HG03159 (cell line): ENCODE measurements at regions not wholly inside any gene's neighbourhood (a gene's known extent, or its start where the extent isn't known, plus 50 kb on each side); places are given as distances from the start of the nearest gene placed in this dataset.
A peak's percentile ranks its signal among the peaks of the same experiment; 100 is the strongest.

Source experiments
- ATAC-seq: cut with Tn5 transposase; IDR thresholded peaks from one replicate; pipeline ENCODE4 v1.9.1; 2021; ENCODE audit warnings: mild to moderate bottlenecking, moderate library complexity; ENCODE audit not compliant: unreplicated experiment

DNA sequence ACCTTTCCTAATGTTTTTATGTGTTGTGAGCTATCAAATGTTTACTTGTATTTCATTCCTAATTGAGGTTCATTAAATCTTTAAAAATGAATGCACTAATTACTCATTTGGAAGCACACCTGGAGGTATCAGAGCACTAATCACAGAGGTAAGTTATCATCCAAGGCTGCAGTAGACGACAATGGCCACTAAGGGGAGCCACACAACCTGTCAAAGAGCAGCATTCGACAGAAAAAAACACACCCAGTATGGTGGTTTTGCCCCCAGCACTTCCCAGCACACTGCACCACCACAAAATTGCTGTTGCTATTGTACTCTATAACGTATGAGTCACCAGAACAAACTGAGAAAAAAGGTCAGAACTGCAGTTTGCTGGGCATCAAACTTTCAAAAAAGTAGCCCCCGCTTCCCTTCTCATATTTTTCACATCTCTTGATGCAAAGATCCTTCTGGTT, 205.9 kb upstream of the IGF1R start:
- peak; percentile 78 for ATAC-seq

DNA sequence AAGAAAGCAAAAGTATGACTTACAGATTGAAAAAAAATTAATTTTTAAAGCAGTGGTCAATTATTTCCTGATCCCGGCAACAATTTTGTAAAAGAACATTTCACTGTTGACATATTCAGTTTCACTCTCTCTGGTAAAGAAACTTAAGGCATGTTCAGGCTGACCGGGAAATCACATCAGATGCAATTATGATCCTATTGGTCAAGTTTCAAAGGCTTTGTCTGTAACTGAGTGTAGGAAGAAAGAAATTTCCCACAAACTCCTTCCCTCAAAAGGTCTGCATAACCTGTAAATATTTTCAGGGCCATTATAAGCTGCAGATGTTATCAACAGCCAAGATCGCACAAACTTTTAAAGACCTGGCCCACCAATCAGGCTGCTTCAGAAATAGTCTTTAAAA, 205.4 kb upstream of the IGF1R start:
- no peak for ATAC-seq

DNA sequence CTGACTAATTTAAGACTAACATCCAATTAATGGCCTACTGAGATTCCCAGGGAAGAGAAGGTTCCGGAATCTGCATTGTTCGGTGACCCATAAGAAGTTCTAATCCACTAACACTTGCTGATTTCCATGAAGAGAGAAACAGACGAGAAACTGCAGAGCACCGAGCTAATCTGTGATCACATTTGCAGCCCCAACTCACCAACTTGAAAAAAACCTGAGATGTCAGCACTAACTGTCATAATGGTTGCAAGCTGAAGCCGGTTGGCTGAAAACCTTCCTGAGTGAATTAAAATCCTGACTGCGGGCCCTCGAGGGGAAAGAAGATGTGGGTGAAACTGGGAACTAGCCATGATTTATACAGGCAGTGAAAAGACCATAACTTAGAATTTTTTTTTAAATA, 204.8 kb upstream of the IGF1R start:
- no peak for ATAC-seq

DNA sequence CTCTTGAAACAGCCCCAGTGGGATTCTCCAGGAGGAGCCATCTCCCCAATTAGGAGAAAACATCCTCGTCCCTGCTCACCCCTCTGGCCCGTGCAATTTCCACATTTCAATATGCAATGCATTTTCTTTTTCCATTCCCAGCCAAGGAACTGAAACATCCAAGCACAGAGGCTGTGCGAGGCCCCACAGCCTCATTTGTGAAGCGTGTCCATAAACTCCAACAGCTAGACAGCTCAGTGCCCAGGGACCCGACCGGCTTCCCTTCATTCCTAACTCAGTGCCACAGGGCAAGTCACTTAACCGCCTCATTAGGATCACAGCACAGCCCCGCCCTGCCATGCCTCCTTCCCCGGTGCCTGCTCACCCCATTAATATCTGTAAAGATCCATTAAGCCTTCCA, 204.2 kb upstream of the IGF1R start:
- no peak for ATAC-seq

DNA sequence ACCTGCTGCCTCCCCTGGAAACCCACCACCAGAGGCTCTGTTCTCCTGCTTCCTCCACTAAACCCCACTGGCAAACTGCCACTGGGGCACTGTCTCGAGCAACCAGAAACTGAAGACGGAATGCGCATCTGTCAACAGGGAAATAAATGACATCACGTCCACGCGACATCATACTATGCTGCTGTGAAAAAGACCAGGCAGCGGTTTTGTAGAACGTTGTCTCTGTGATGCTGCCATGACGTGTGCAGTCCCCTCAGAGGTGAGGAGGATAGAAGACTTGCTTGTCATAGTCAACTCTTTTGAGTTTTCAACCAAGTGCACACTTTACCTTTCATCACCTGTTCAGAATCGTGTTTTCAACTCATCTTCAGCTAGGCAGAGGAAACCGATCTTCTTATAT, 203.0 kb upstream of the IGF1R start:
- no peak for ATAC-seq

DNA sequence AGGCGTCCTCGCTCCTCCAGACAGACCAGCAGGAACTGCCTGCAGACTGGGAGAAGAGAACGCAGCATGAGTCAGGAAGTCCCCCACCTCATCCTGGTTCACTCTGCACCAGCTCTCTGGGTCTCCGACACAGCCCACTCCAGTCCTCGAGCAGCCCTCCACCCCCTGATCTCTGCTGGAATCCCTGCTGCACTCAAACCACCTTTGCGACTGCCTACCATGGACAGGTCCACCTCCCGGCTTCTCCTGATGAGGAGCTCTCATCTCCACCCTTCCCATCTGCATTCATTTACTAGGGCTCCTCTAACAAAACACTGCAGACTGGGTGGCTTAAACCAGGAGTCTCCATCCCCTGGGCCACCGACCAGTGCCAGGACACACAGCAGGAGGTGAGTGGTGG, 202.3 kb upstream of the IGF1R start:
- ATAC-seq: no peak

DNA sequence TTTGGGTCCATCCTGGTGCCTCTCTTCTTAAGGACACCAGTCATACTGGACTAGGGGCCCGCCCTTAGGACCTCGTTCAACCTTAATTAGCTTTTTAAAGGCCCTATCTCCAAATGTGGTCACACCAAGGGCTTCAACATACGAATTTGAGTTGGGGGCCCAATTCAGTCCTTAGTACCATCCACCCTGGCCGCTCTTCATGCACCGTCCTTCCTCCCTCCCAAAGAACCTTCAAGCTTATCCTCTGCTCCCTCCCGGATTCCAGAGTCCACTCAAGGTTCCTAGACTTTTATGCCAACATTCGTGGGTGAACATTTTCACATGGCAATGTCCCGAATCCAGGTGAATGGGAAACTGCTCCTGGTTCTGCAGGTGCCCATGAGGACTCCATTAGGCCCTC, 201.3 kb upstream of the IGF1R start:
- no peak for ATAC-seq

DNA sequence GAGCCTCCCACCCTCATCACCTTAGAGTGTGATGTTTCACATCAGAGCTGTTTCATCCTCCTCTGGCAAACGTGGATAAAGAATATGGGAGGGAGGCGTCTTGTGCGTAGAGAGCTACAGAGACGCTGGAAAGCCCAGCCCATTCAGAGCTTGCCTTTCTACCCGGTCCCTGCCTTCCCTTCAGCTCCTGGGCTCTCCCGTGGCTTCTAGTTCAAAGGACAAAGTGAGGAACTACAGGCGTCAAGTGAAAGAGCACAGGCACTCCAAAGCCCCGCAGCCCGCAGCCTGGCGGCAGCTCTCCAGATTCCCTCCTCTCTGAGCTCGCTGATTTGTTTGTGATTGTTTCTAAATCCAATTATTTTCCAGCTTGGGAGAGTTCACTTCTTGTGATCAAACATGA, 197.1 kb upstream of the IGF1R start:
- ATAC-seq: no peak

DNA sequence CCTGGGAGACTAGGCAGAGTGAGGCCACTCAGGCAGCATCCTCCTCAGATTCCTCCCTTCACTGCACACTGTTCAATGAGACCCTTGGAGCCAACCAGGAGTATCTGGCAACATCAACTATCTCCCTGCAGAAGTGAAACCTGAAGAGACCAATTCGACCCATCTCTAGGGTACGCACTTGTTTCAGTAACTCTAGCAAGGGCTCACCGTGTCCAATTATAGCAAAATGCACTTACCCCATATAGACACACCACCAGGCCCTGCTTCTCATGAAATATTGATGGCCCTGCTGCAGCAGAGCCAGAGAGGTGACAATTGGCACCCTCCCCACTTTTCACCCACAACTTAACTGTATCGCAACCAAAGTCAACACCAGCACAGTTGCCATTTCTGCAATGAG, 196.1 kb upstream of the IGF1R start:
- ATAC-seq: no peak

DNA sequence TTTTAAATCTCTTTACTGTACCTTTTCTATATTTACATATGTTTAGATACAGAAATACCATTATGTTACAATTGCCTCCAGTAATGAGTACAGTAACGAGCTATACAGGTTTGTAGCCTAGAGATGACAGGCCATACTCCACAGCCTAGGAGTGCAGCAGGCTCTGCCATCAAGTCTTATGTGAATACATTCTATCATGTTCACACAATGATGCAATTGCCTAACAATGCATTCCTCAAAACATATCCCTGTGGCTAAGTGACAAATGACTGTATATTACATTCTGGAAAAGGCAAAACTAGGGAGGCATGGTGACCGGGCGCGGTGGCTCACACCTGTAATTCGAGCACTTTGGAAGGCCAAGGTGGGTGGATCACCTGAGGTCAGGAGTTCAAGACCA, 192.4 kb upstream of the IGF1R start:
- no peak for ATAC-seq

DNA sequence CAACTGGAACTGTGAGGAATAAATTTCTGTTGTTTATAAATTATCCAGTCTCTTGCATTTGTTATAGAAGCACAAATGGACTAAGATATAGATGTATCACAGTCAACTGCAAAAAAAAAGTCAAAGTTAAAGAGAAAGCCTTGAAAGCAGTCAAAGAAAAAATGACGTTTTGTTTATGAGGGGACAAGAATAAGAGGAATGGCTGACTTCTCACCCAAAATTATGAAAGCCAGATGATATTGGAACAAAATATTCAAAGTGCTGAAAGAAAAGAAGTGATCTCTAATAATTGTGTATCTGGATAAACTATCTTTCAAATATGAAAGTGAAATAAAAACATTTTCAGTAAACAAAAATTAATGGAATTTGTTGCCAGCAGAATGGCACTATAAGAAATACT, 171.8 kb upstream of the IGF1R start:
- no peak for ATAC-seq

DNA sequence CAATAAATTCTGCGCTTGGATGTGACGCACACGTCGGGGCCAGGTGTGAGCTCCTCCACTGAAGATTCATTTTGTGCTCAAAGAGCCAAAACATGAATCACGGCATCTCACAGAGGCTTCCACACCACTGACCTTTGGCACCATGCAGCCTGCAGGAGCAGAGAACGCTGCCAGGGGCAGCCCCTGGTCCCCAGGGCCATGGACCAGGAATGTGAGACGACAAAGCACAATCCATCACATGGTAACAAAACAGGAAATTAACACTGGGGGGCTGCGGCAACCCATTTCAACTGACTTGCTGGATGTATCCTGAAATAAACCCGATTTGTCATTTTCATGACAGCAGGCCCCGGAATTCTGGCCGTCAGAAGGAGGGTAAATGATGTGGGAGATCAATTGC, 167.5 kb upstream of the IGF1R start:
- no peak for ATAC-seq

DNA sequence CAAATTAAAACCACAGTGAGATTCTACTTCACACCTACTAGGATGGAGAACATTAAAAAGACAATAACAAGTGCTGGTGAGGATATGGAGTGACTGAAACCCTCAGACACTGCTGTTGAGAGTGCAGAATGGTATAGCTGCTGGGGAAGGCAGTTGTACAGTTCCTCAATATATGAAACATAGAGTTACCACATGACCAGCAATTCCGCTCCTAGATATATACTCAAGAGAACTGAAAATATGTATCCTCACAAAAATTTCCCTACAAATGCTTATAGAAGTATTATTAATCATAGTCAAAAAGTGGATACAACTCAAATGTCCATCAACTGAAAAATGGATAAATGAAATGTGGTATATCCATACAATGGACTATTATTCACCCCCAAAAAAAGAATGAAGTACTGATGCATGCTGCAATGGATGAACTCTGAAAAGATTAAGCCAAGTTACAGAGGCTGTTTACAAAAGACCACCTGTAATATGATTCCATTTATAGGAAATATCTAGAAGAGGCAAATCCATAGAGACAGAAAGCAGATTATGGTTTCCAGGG, 164.7 kb upstream of the IGF1R start:
- ATAC-seq: no peak

DNA sequence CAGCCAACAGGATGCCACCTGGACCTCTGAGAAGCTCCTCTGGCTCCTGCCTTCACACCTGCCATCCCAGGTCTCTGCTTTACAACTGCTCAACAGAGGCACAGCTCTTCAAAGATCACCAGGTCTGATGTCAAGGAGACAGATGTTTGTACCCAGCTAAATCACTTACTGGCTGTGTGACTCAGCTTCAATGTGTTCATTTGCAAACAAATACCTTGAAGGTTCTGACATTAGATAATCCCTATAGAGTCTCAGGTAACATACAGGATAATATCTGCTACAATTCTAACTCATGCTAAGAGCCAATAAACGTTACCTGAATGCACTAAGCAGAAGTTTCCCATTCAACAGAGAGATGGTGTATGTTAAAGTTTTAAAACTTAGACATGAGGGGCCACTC, 163.4 kb upstream of the IGF1R start:
- no peak for ATAC-seq

DNA sequence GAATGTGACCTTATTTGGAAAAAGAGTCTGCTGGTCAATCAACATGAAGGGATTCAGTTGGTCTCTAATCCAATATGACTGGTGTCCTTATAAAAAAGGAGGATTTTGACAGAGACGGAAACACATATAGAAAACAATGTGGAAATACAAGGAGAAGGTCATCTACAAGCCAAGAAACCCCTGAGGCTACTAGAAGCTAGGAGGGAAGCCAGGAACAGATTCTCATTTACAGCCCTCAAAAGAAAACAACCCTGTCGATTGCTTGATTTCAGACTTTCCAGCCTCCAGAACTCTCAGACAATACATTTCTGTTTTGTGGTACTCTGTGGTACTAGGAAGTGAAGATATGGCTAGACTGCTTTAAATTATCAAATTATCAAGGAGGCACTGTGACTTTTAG, 162.9 kb upstream of the IGF1R start:
- ATAC-seq: no peak

DNA sequence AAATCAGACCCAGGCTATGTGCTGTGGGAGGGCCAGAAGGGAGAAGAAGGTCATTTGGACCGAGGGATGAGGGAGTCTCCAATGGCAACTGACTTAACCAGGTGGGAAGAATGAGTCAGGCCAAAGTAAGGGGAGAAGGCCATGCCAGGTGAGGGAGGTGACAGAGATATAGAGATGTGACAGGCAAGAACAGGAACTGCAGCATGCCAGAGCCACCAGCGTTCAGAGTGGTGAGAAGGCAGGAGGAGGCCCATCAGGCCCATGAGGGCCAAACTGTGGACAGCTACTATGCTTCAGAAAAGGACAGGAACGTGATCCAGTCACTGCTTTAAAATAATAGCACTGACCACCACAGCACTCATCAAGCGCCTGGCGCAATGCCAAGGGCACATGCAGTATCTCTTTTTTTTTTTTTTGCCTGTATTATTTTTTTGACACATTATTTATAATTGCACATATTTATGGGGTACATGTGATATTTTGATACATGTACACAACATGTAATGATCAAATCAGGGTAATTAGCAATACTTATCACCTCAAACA, 154.3 kb upstream of the IGF1R start:
- no peak for ATAC-seq

DNA sequence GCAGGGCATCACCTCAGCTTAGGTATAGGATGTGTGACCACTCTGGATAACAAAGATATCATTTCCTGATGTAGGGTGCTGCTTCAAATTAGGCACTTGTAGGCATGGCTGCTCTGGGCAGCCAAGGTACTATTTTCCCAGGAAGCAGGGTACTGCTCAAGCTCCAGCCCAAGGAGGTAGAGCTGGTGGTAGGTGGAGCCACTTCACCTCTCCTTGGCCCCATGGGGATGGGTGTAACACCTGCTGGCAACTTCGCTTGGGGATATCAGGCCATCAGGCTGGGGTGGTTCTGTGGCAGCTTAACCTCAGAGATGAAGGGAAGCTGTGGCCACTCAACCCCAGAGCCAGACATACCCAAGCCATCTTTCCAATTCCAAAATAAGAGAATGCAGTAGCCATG, 147.1 kb upstream of the IGF1R start:
- ATAC-seq: no peak

DNA sequence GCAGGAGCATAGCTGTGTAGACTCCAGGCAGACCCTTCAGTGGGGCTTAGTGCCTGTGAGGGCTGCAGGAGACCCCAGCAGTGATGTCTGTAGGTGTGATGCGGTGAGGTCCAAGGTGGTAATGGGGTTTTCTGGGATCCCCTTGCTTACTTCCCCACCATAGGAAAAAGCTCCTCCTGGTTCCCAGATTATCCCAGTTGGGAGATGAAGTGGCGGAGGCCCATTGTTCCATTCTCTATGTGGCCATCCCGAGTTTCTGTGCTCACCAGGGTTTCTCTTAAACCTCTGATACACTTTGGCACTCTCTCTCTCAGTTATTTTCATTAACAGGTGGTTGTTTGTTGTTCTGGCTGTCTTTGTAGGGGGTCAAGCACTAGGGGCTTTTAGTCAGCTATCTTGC, 146.7 kb upstream of the IGF1R start:
- ATAC-seq: no peak

DNA sequence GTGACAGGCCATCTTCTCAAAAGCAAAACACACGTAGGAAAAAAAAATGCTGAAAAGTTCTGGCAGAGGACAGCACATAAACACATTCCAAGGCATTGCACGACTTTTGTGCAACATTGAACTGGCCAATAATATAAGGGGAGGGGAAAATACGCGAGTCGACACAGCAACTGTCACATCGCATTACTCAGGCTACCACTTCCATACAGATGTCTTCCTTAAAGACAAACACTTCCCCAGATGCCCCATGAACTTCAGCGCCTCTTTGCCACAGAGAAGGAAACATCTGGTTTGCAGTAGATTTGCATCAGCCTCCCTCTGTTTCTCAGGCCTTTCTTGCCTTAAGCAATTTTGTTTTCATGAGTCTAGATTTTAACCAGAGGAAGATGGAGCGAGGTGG, 144.4 kb upstream of the IGF1R start:
- ATAC-seq: no peak

DNA sequence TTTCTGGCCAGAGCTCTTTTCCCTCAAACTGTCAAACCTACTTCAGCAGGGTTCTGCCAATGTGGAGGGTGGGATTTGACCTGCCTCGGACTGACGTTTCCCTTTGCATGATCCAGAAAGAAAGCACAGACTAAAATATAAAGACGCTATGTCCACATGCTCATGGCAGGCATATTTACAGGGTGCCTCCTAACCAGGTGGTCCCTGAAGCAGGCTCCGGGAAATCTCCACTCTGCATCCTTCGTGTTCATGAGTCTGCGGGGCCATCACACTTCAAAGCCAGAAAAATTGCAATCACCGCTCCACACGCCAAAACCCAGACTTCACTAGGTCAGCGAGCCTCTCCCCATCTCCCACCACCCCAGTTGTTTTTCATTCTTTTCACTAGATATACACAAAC, 143.3 kb upstream of the IGF1R start:
- ATAC-seq: no peak

DNA sequence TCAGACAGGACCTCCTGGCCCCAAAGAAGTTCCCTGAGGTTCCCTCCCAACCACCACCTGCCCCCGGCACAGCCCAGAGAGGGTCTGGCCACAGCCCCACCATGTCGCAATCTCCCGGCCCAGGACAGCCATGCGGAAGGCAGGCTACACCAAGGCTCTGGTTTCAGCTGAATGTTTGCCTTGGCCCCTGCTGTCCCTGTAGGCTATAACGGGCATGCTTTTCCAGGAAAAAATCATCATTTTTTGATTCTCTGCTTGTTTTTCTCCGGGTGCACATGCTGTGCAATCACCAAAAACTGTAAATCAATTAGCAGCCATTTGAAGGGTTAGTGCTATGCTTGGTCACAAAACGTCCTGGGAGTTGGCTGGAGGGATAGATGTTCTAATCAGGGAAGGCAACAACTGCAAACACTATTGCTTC, 142.7 kb upstream of the IGF1R start:
- no peak for ATAC-seq

DNA sequence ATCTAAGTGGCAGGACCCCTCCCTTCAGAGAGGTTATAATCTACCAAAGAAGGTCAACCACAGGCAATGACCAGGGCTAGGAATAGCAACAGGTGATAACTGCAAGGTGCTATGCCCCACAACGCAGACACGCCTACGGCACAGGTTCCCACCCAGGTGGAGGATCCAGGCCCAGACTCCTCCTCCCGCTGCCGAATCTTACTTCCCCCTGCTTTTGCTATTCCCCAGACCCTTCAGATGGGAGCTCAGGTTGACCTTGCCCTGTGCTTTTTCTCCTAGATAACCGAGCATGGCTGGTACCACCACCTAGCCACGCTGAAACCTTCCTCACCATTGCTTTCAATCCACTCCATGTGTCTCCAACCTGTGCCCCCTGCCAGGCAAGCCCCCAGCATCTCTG, 142.2 kb upstream of the IGF1R start:
- ATAC-seq: no peak

DNA sequence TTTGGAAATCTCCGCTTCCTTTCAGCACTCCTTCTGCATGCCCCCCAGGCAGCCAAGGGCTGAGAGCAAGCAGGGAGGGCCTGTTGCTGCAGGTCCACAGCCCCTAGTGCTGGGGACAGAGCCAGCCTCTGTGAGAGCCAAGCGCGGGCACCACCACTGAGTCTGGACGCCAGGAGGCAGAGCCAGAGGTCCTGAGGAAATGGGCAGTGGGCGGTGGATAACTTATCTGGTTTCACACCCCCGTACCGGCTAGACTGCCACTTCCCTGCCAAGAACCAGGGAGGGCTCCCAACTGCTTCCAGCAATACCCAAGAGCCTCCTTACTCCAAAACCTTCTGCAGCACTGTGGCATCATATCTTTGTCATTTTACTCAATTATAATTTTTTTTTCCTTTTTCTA, 141.6 kb upstream of the IGF1R start:
- no peak for ATAC-seq
